H9 (cell line): ENCODE measurements at regions not wholly inside any gene's neighbourhood (a gene's known extent, or its start where the extent isn't known, plus 50 kb on each side); places are given as distances from the start of the nearest gene placed in this dataset.

Source experiments
- DNase-seq: peaks from one replicate; pipeline ENCODE4 v3.0.0-alpha.2; 2017
- H2AFZ ChIP-seq: one replicate; pipeline ENCODE4 v1.6.1; 2013; ENCODE audit warnings: mild to moderate bottlenecking, low read length, control low read depth, moderate library complexity
- H2AK5ac ChIP-seq: 2 replicates; pipeline ENCODE4 v1.6.1; 2013; ENCODE audit warnings: low read length, control low read depth, mixed read lengths; ENCODE audit not compliant: insufficient read length
- H2BK120ac ChIP-seq: one replicate; pipeline ENCODE4 v1.6.1; 2013; ENCODE audit warnings: low read depth, mild to moderate bottlenecking, low read length, control low read depth, inconsistent platforms; ENCODE audit not compliant: poor library complexity, severe bottlenecking
- H2BK12ac ChIP-seq: 2 replicates; pipeline ENCODE4 v1.6.1; 2013; ENCODE audit warnings: low read length, control low read depth, mixed read lengths, low read depth; ENCODE audit not compliant: insufficient read length
- H2BK15ac ChIP-seq: 2 replicates; pipeline ENCODE4 v1.6.1; 2013; ENCODE audit warnings: low read depth, low read length, control low read depth
- H2BK20ac ChIP-seq: one replicate; pipeline ENCODE4 v1.6.1; 2013; ENCODE audit warnings: low read depth, mild to moderate bottlenecking, low read length, control low read depth, inconsistent platforms; ENCODE audit not compliant: poor library complexity, severe bottlenecking
- H2BK5ac ChIP-seq: 2 replicates; pipeline ENCODE4 v1.6.1; 2013; ENCODE audit warnings: low read length, control low read depth, mixed read lengths; ENCODE audit not compliant: insufficient read length
- H3K14ac ChIP-seq: 2 replicates; pipeline ENCODE4 v1.6.1; 2013; ENCODE audit warnings: low read length, control low read depth; ENCODE audit not compliant: insufficient read depth
- H3K18ac ChIP-seq: 2 replicates; pipeline ENCODE4 v1.6.1; 2013; ENCODE audit warnings: low read depth, mild to moderate bottlenecking, mixed read lengths, low read length, control low read depth; ENCODE audit not compliant: insufficient read length
- H3K23ac ChIP-seq: 2 replicates; pipeline ENCODE4 v1.6.1; 2013; ENCODE audit warnings: low read length, control low read depth, mixed read lengths, low read depth; ENCODE audit not compliant: insufficient read length
- H3K23me2 ChIP-seq: 2 replicates; pipeline ENCODE4 v1.6.1; 2013; ENCODE audit warnings: low read depth, mild to moderate bottlenecking, mixed read lengths, low read length, control low read depth; ENCODE audit not compliant: insufficient read length, poor library complexity, severe bottlenecking
- H3K27ac ChIP-seq: 2 replicates; pipeline ENCODE4 v1.5.1; 2013; ENCODE audit warnings: low read length, control low read depth, mixed read lengths, low read depth; ENCODE audit not compliant: insufficient read length
- H3K27me3 ChIP-seq: 2 replicates; pipeline ENCODE4 v1.6.1; 2013; ENCODE audit warnings: low read length, control low read depth, inconsistent platforms; ENCODE audit not compliant: insufficient read depth
- H3K4ac ChIP-seq: 2 replicates; pipeline ENCODE4 v1.6.1; 2013; ENCODE audit warnings: low read depth, mild to moderate bottlenecking, control low read depth, inconsistent platforms, low read length, moderate library complexity
- H3K4me1 ChIP-seq: 2 replicates; pipeline ENCODE4 v1.6.1; 2013; ENCODE audit warnings: low read length, control low read depth, inconsistent platforms; ENCODE audit not compliant: insufficient read depth
- H3K4me2 ChIP-seq: 2 replicates; pipeline ENCODE4 v1.6.1; 2013; ENCODE audit warnings: low read length, control low read depth, mixed read lengths; ENCODE audit not compliant: insufficient read length, insufficient read depth
- H3K56ac ChIP-seq: 2 replicates; pipeline ENCODE4 v1.6.1; 2013; ENCODE audit warnings: low read depth, mild to moderate bottlenecking, mixed read lengths, low read length, control low read depth; ENCODE audit not compliant: insufficient read length
- H3K79me1 ChIP-seq: 2 replicates; pipeline ENCODE4 v1.6.1; 2013; ENCODE audit warnings: low read depth, mild to moderate bottlenecking, moderate library complexity, low read length, control low read depth, inconsistent platforms; ENCODE audit not compliant: insufficient read depth, poor library complexity, severe bottlenecking
- H3K79me2 ChIP-seq: 2 replicates; pipeline ENCODE4 v1.6.1; 2013; ENCODE audit warnings: low read length, control low read depth, inconsistent platforms; ENCODE audit not compliant: insufficient read depth
- H3K9ac ChIP-seq: 2 replicates; pipeline ENCODE4 v1.6.1; 2013; ENCODE audit warnings: low read length, control low read depth, mixed read lengths; ENCODE audit not compliant: insufficient read length; ENCODE audit errors: extremely low read depth
- H3K9me3 ChIP-seq: one replicate; pipeline ENCODE4 v1.6.1; 2013; ENCODE audit warnings: low read depth, low read length, inconsistent platforms; ENCODE audit not compliant: control insufficient read depth
- H3T11ph ChIP-seq: one replicate; pipeline ENCODE4 v1.6.1; 2013; ENCODE audit warnings: mild to moderate bottlenecking, low read length, control low read depth, inconsistent platforms
- H4K20me1 ChIP-seq: one replicate; pipeline ENCODE4 v1.6.1; 2013; ENCODE audit not compliant: control insufficient read depth, insufficient read length, insufficient read depth
- H4K5ac ChIP-seq: 2 replicates; pipeline ENCODE4 v1.6.1; 2013; ENCODE audit warnings: low read depth, mild to moderate bottlenecking, mixed read lengths, low read length, control low read depth; ENCODE audit not compliant: insufficient read length
- H4K8ac ChIP-seq: replicated peaks from 2 replicates; pipeline ENCODE4 v1.6.1; 2013; ENCODE audit warnings: low read length, control low read depth, mixed read lengths, low read depth; ENCODE audit not compliant: insufficient read length
- H4K91ac ChIP-seq: 2 replicates; pipeline ENCODE4 v1.6.1; 2013; ENCODE audit warnings: low read depth, mild to moderate bottlenecking, moderate library complexity, mixed read lengths, low read length, control low read depth; ENCODE audit not compliant: insufficient read length
- H3K27ac Mint-ChIP-seq, 3 experiments: 2 replicates in 2 of 3; 3 replicates in 1 of 3; pipeline ENCODE4 v1.8.0; 2020 to 2021; ENCODE audit warnings: mixed read lengths in 3 of 3, mild to moderate bottlenecking in 1 of 3, moderate library complexity in 1 of 3
- H3K27me3 Mint-ChIP-seq: 2 replicates; pipeline ENCODE4 v1.8.0; 2021; ENCODE audit warnings: low read depth, mild to moderate bottlenecking, moderate library complexity, mixed read lengths
- H3K36me3 Mint-ChIP-seq, 3 experiments: 2 replicates in 2 of 3; 3 replicates in 1 of 3; pipeline ENCODE4 v1.8.0; 2020 to 2021; ENCODE audit warnings: low read depth in 3 of 3, mixed read lengths in 3 of 3; ENCODE audit not compliant: insufficient read depth in 1 of 3
- H3K4me1 Mint-ChIP-seq, 2 experiments: 2 replicates each; pipeline ENCODE4 v1.8.0; 2020; ENCODE audit warnings: mixed read lengths in 2 of 2
- H3K4me3 Mint-ChIP-seq, 2 experiments: 2 replicates in 1 of 2; 3 replicates in 1 of 2; pipeline ENCODE4 v1.8.0; 2020 to 2021; ENCODE audit warnings: mild to moderate bottlenecking in 2 of 2, mixed read lengths in 2 of 2, moderate library complexity in 1 of 2
- H3K9me3 Mint-ChIP-seq, 2 experiments: 2 replicates in 1 of 2; 3 replicates in 1 of 2; pipeline ENCODE4 v1.8.0; 2020; ENCODE audit warnings: mild to moderate bottlenecking in 2 of 2, mixed read lengths in 2 of 2, moderate library complexity in 1 of 2
- WGBS: extraction: QIAGEN DNeasy Blood & Tissue Kit; methylation state at CpG from one replicate; pipeline ENCODE4 v1.1.7; 2013; ENCODE audit warnings: missing lambda C conversion rate, low lambda C conversion rate, mixed read lengths; ENCODE audit not compliant: insufficient read length; ENCODE audit errors: extremely low coverage; 5-methylcytosine and 5-hydroxymethylcytosine counted together
- TF ChIP-seq, protein P1 (sequence below): fragments of 200-600 bp; sonication (generic); conservative IDR thresholded peaks from 3 replicates; pipeline ENCODE4 v1.8.0; 2021; ENCODE audit warnings: antibody characterized with exemption, mild to moderate bottlenecking

DNA sequence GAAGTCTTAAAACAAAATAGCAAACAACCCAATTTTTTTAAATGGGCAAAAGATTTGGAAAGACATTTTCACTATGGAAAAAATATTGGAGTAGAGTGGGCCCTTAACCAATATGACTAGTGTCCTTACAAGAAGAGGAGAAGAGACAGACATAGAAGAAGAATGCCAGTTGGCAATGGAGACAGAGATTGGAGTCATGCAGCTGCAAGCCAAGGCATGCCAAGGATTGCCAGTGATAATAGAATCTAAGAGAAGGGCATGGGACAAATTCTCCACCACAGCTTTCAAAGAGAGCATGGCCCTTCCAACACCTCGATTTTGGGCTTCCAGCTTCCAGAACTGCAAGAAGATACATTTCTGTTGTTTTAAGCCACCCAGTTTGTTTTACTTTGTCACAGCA, 92.7 kb downstream of the RGS2 start:
- Mint-ChIP-seq H3K27me3 (no peaks in the 10 kb centered on the region), H3K36me3 (no peaks in the 10 kb centered on the region), H3K4me1 (no peaks in the 10 kb centered on the region), H3K4me3 (no peak overlapping the region), H3K27ac (no peak overlapping the region), H3K9me3 (no peaks in the 10 kb centered on the region)
- Histone ChIP-seq H3K27me3 (no peaks in the 10 kb centered on the region), H2BK120ac (no peak overlapping the region), H3K23me2 (no peaks in the 10 kb centered on the region), H2BK5ac (no peak overlapping the region), H3T11ph (no peak overlapping the region), H3K9me3 (no peaks in the 10 kb centered on the region), H3K79me1 (no peaks in the 10 kb centered on the region), H3K4me1 (no peaks in the 10 kb centered on the region), H2AFZ (no peak overlapping the region), H3K27ac (no peak overlapping the region), H2AK5ac (no peak overlapping the region), H4K20me1 (no peaks in the 10 kb centered on the region), H3K23ac (no peak overlapping the region), H3K79me2 (no peaks in the 10 kb centered on the region), H2BK20ac (no peak overlapping the region), H3K14ac (no peak overlapping the region), H2BK12ac (no peak overlapping the region), H3K56ac (no peak overlapping the region), H4K8ac (no peak overlapping the region), H3K18ac (no peak overlapping the region), H3K4ac (no peak overlapping the region), H4K91ac (no peak overlapping the region), H3K9ac (no peak overlapping the region), H3K4me2 (no peak overlapping the region), H2BK15ac (no peak overlapping the region), H4K5ac (no peak overlapping the region)
- TF ChIP-seq, protein P1, sequence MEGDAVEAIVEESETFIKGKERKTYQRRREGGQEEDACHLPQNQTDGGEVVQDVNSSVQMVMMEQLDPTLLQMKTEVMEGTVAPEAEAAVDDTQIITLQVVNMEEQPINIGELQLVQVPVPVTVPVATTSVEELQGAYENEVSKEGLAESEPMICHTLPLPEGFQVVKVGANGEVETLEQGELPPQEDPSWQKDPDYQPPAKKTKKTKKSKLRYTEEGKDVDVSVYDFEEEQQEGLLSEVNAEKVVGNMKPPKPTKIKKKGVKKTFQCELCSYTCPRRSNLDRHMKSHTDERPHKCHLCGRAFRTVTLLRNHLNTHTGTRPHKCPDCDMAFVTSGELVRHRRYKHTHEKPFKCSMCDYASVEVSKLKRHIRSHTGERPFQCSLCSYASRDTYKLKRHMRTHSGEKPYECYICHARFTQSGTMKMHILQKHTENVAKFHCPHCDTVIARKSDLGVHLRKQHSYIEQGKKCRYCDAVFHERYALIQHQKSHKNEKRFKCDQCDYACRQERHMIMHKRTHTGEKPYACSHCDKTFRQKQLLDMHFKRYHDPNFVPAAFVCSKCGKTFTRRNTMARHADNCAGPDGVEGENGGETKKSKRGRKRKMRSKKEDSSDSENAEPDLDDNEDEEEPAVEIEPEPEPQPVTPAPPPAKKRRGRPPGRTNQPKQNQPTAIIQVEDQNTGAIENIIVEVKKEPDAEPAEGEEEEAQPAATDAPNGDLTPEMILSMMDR = no peak
- DNase-seq = no peak
- no CpG with 5 or more reads among the region's 1 CpG for WGBS
